GM18520 (cell line): ENCODE measurements at regions not wholly inside any gene's neighbourhood (a gene's known extent, or its start where the extent isn't known, plus 50 kb on each side); places are given as distances from the start of the nearest gene placed in this dataset.

Experiments
- ATAC-seq: cut with Tn5 transposase; IDR thresholded peaks from one replicate; pipeline ENCODE4 v1.9.1; 2021; ENCODE audit not compliant: unreplicated experiment

GRCh38 chrX:45358392-45358791, 157.7 kb upstream of the DIPK2B start:
- ATAC-seq, result no peak

DNA sequence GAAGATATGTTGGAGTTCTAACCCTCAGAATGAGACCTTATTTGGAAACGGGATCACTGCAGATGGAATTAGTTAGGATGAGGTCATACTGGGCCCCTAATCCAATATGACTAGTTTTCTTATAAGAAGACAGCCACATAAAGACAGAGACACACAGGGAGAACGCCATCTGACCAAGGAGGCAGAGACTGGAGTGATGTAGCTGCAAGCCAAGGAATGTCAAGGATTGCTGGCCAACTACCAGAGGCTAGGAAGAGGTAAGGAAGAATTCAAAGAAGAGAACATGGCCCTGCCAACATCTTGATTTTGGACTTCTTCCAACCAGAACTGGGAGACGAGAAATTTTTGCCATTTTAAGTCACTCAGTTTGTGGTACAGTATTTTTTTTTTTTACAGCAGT, 152.8 kb upstream of the DIPK2B start:
- ATAC-seq, result no peak

DNA sequence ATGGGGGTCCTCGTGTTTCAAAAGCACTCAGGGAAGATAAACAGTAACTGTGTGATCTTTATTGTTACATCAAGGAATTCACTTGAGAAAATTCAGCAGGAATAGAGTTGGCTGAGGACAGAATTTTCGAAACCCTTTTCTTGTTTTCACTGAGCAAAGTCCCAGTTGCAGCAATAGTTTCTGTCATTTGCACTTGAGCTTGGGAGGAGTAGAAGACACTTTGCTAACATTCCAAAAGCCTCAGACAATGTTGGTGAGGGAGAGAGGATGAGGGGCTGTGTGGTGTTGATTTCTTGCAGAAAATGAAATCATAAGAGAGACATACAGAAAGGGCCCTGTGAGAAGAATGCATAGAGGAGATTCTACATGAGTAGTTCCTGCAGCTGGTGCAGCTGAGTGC, 151.9 kb upstream of the DIPK2B start:
- no peak for ATAC-seq

DNA sequence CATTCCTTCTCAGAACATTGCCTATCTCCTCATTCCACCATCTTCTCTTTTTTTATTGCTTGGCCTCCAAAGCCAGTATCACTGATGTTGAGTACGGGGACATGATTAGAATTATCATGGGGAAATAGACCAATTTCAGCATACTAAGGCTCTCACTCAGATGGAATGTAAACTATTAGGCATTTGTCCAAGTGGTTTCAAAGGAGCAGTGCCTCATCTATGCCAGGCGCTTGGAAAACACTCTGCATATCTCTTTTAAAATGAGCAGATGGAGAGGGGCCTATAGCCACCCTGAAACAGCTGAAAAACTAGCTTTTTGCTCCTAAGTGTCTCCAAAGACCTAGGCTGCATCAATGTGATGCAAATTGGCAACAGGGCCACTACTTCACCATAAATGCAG, 150.8 kb upstream of the DIPK2B start:
- ATAC-seq, result no peak

GRCh38 chrX:45348296-45348695, 147.6 kb upstream of the DIPK2B start:
- ATAC-seq, result no peak

- no peak for ATAC-seq
Measured at GRCh38 chrX:45347877-45348276, 147.2 kb upstream of the DIPK2B start.

DNA sequence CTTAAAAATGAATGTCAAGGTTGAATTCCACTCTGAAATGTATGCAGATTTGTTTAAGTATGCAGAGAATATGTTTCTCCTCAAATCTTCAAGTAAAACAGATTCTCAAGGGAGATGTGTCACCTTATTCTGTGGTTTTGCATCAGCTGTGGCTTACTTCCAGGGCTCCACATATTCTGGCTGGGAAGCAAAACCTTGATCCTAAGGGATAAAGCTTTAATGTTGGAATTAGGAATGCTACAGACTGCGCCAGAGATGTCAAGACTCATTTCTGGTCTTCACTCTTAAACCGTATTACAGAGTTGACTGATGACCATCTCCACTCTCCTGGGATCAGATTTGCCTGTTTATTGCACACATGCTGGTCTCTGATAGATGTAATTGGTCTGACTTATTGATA, 143.9 kb upstream of the DIPK2B start:
- ATAC-seq, result no peak

GRCh38 chrX:45329217-45329616, 128.5 kb upstream of the DIPK2B start:
- ATAC-seq, result no peak

DNA sequence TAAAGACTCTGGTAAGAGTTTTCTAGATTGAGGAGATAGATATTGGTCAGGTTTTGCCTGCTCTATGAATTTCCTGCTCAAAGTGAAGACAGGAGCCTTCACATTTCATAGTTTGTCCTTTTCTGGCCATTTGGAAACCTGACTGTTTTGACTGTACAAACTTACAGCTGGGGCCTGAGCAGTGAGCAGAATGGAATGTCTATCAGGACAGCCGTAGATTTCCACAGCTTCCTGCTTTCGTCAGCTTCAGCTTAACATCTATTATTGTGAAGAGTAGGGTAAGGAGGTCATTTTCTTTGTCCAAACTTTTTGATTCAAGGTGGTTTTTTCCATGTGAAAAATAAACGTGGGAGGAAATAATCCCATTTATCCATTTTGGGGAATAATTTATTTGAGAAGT, 124.3 kb upstream of the DIPK2B start:
- no peak for ATAC-seq

GRCh38 chrX:45323387-45323786, 122.7 kb upstream of the DIPK2B start:
- ATAC-seq, result no peak

- ATAC-seq, result no peak
Measured at GRCh38 chrX:45322820-45323219, 122.1 kb upstream of the DIPK2B start.

- ATAC-seq, result no peak
Measured at GRCh38 chrX:45322382-45322781, 121.7 kb upstream of the DIPK2B start.

GRCh38 chrX:45320191-45320590, 119.5 kb upstream of the DIPK2B start:
- no peak for ATAC-seq

DNA sequence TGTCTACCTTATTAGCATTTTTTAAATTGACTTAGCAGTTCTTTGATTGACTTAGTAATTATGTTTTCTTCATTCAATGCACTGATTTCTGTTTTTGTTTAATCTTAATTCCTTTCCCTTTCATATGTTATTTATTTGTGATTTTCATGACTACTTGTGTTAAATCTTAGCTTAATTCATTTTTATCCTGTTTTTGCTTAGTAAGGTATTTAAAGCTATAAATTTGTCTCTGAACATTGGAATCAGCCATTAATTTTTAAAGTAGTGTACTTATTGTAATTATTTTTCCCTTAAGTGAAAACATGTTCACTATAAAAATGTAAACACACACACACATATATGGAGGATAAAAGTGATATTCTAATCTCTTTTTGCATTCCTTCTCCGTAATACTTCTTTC, 109.1 kb upstream of the DIPK2B start:
- ATAC-seq, result no peak

DNA sequence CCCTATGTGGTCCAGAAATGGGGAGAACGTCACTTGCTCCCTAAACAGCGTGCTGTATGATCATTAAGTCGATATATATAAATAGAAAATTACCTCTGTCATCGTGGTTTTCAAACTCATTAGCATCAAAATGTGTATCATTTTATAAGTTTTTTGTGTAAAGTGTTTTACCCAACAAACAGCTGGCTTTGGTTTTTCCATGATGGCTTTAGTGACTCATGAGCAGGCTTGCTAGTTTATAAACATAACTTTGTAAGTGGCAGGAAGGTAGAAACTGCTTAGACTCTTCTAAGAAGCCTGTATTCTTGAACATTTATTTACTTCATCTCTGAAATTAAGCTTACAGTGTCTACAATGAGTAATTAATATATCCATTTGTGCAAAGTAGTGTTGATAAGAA, 108.4 kb upstream of the DIPK2B start:
- no peak for ATAC-seq

GRCh38 chrX:45306794-45307193, 106.1 kb upstream of the DIPK2B start:
- no peak for ATAC-seq

GRCh38 chrX:45300638-45301037, 100.0 kb upstream of the DIPK2B start:
- no peak for ATAC-seq

- no peak for ATAC-seq
Measured at GRCh38 chrX:45295259-45295986, 94.7 kb upstream of the DIPK2B start.

DNA sequence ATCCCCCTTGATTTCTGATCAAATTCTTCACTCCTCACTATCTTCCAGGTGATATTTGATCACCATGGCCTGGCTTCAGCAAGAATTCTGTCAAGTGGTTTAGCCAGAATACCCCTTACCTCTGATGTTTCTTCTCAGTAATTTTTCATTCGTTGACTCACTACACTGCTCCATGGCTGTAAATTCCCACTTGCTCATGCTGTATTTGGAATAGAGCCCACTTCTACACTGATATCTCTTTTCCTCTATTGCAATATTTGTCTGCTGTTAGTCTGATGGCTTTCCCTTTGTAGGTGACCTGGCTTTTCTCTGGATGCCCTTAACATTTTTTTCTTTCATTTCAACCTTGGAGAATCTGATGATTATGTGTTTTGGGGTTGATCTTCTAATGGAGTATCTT, 73.9 kb upstream of the DIPK2B start:
- no peak for ATAC-seq

GRCh38 chrX:45267007-45267406, 66.3 kb upstream of the DIPK2B start:
- ATAC-seq, result no peak

GRCh38 chrX:45266456-45266855, 65.8 kb upstream of the DIPK2B start:
- ATAC-seq, result no peak

DNA sequence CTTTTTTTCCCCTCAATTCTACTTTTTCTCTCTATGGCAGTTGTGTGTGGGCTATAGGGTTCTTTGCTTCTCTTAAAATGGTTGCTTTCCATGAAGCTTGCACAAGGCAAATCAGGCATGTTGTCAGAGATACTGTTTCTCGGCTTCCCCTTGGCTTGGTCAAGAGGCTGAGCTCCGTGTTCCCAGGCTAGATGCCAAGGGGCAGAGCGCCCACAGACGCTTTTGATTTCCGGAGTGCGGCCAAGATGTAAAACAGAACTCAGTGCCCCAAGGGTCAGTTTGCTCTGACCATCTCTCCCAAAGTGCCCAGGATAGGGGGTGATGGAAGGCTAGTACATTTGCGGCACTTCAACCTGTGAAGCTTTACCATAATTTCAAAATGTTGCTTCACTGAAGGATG, 64.2 kb upstream of the DIPK2B start:
- no peak for ATAC-seq

DNA sequence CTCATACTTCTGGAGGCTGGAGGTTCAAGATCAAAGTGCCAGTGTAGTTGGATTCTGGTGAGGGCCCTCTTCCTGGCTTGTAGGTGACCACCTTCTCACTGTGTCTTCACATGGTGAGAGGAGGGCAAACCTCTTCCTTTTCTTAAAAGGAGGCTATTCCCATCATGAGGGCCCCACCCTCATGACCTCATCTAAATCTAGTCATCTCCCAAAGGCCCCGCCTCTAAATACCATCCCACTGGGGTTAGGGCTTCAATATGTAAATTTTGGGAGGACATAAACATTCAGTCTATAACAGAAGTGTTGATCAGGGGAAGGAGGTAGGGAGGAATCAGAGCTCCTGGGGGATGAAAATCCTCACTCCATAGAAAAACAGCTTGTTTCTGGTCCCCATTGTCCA, 60.8 kb upstream of the DIPK2B start:
- no peak for ATAC-seq
